ENCODE measurements at regions not wholly inside any gene's neighbourhood (a gene's known extent, or its start where the extent isn't known, plus 50 kb on each side); places are given as distances from the start of the nearest gene placed in this dataset.

- no peaks in the 10 kb centered on the region for H3K27me3 ChIP-seq
- intact Hi-C loops (cut with DNase I) = no loop called here
- no peaks in the 10 kb centered on the region for H3K4me1 ChIP-seq
- DNase-seq = no peak
- no peak overlapping the region for H3K9ac ChIP-seq (ENCODE audit: low read depth in 2 of 2, low read length in 2 of 2)
- no peaks in the 10 kb centered on the region for H3K9me3 ChIP-seq
- H3K27ac ChIP-seq = no peak overlapping the region
- TF ChIP-seq CTCF (IDR thresholded peaks at IDR 0.05) = no peak
- H3K36me3 ChIP-seq = no peaks in the 10 kb centered on the region
- no peak overlapping the region for H3K4me3 ChIP-seq
Observed at GRCh38 chr9:19732441-19732951, 56.3 kb downstream of the SLC24A2 start.

GRCh38 chr9:19728101-19728500 lies 60.7 kb downstream of the SLC24A2 start:
- Histone ChIP-seq H3K4me3 (no peak overlapping the region), H3K9me3 (no peaks in the 10 kb centered on the region), H3K4me1 (no peaks in the 10 kb centered on the region), H3K27me3 (no peaks in the 10 kb centered on the region), H3K36me3 (no peaks in the 10 kb centered on the region), H3K27ac (no peak overlapping the region), H3K9ac (ENCODE audit: low read depth in 2 of 2, low read length in 2 of 2) (no peak overlapping the region)
- TF ChIP-seq CTCF (IDR thresholded peaks at IDR 0.05) = no peak
- DNase-seq = no peak
- intact Hi-C loops (cut with DNase I) = no loop called here

GRCh38 chr9:19725970-19726369 lies 62.9 kb downstream of the SLC24A2 start:
- Histone ChIP-seq H3K4me1 (no peaks in the 10 kb centered on the region), H3K36me3 (no peaks in the 10 kb centered on the region), H3K27ac (no peak overlapping the region), H3K9me3 (no peaks in the 10 kb centered on the region), H3K4me3 (no peak overlapping the region), H3K27me3 (no peaks in the 10 kb centered on the region), H3K9ac (ENCODE audit: low read depth in 2 of 2, low read length in 2 of 2) (no peak overlapping the region)
- intact Hi-C loops (cut with DNase I) = no loop called here
- DNase-seq = no peak
- no peak for TF ChIP-seq CTCF (IDR thresholded peaks at IDR 0.05)

DNA sequence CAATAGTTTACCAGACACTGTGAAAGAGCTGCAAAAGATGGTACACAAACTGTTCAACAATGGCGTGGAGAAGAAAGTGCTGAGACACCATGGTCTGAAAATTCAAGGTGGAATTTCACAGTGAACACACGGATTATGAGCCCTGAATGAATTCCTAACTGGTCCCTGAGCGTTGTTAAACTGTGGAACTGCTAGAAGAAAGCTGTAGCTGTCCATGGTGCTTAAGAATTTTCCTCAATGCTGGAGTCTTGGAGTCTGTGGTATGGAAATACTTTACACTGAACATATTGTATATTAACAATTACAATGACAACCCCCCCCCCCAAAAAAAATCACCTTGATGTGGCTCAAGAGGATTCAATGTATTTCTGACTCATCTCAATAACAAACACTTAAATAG lies 68.5 kb downstream of the SLC24A2 start:
- Histone ChIP-seq H3K4me3 (no peak overlapping the region), H3K27me3 (no peaks in the 10 kb centered on the region), H3K4me1 (no peaks in the 10 kb centered on the region), H3K36me3 (no peaks in the 10 kb centered on the region), H3K9ac (ENCODE audit: low read depth in 2 of 2, low read length in 2 of 2) (no peak overlapping the region), H3K27ac (no peak overlapping the region), H3K9me3 (no peaks in the 10 kb centered on the region)
- no peak for TF ChIP-seq CTCF (IDR thresholded peaks at IDR 0.05)
- intact Hi-C loops (cut with DNase I) = no loop called here
- DNase-seq = no peak

- TF ChIP-seq CTCF (IDR thresholded peaks at IDR 0.05) = no peak
- H3K4me3 ChIP-seq = no peak overlapping the region
- H3K4me1 ChIP-seq = no peaks in the 10 kb centered on the region
- H3K9ac ChIP-seq (ENCODE audit: low read depth in 2 of 2, low read length in 2 of 2) = no peak overlapping the region
- no peaks in the 10 kb centered on the region for H3K36me3 ChIP-seq
- no peak overlapping the region for H3K27ac ChIP-seq
- intact Hi-C loops (cut with DNase I) = no loop called here
- no peak for DNase-seq
- H3K9me3 ChIP-seq = no peaks in the 10 kb centered on the region
- H3K27me3 ChIP-seq = no peaks in the 10 kb centered on the region
Observed at GRCh38 chr9:19703702-19704101, 85.1 kb downstream of the SLC24A2 start.

- no peak for DNase-seq
- no peak for TF ChIP-seq CTCF (IDR thresholded peaks at IDR 0.05)
- H3K4me1 ChIP-seq = no peaks in the 10 kb centered on the region
- no peaks in the 10 kb centered on the region for H3K27me3 ChIP-seq
- no peaks in the 10 kb centered on the region for H3K9me3 ChIP-seq
- H3K27ac ChIP-seq = no peak overlapping the region
- intact Hi-C loops (cut with DNase I) = no loop called here
- no peak overlapping the region for H3K9ac ChIP-seq (ENCODE audit: low read depth in 2 of 2, low read length in 2 of 2)
- no peaks in the 10 kb centered on the region for H3K36me3 ChIP-seq
- H3K4me3 ChIP-seq = no peak overlapping the region
Observed at GRCh38 chr9:19701991-19702390, 86.8 kb downstream of the SLC24A2 start.

All from colonic mucosa (tissue), 4 donors.